ENCODE measurements at regions not wholly inside any gene's neighbourhood (a gene's known extent, or its start where the extent isn't known, plus 50 kb on each side); places are given as distances from the start of the nearest gene placed in this dataset.

DNA sequence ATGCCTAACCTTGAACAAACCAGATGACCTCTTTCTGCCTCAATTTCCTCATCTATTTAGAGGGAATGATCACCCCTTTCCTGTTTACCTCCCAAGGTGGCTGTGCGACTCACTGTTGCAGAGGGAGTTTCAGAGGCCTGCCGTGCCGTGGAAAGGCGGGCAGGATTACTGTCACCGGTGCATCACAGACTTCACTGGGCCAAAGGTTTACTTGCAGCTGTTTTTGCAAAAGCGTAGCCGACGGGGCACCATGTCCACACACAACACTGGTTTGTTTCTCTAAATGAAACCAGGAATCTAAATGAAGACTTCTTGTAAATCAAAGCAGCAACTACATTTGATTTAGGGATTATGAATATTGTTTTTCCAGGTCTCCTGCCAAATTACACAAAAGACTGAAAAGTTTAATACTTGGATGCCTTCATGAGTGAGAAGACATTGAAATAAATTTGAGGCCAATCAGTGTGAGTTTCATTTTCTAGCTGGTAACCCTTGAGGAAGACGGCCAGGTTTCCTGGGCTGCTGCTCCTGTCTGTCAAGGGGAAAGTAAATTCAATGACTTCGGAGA, 696.1 kb upstream of the TMEM132C start:
- TF ChIP-seq, protein P1, sequence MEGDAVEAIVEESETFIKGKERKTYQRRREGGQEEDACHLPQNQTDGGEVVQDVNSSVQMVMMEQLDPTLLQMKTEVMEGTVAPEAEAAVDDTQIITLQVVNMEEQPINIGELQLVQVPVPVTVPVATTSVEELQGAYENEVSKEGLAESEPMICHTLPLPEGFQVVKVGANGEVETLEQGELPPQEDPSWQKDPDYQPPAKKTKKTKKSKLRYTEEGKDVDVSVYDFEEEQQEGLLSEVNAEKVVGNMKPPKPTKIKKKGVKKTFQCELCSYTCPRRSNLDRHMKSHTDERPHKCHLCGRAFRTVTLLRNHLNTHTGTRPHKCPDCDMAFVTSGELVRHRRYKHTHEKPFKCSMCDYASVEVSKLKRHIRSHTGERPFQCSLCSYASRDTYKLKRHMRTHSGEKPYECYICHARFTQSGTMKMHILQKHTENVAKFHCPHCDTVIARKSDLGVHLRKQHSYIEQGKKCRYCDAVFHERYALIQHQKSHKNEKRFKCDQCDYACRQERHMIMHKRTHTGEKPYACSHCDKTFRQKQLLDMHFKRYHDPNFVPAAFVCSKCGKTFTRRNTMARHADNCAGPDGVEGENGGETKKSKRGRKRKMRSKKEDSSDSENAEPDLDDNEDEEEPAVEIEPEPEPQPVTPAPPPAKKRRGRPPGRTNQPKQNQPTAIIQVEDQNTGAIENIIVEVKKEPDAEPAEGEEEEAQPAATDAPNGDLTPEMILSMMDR (IDR thresholded peaks at IDR 0.05): no peak
- TF ChIP-seq EZH2 (IDR thresholded peaks at IDR 0.05; ENCODE audit: borderline replicate concordance, insufficient read depth, low read depth, low read length, poor library complexity, severe bottlenecking): no peak

All from B cell (primary cell).